ENCODE measurements at regions not wholly inside any gene's neighbourhood (a gene's known extent, or its start where the extent isn't known, plus 50 kb on each side); places are given as distances from the start of the nearest gene placed in this dataset.

- no peak for DNase-seq
Measured at GRCh38 chr14:36083317-36083716, 93.2 kb downstream of the PTCSC3 start.

- no peak for DNase-seq
Measured at GRCh38 chr14:36078080-36078479, 98.4 kb downstream of the PTCSC3 start.

- no peak for DNase-seq
Measured at GRCh38 chr14:36076197-36076596, 100.3 kb downstream of the PTCSC3 start.

GRCh38 chr14:36075203-36075602 lies 101.3 kb downstream of the PTCSC3 start:
- no peak for DNase-seq

GRCh38 chr14:36070720-36071043 lies 105.8 kb downstream of the PTCSC3 start:
- no peak for DNase-seq

GRCh38 chr14:36070031-36070719 lies 106.3 kb downstream of the PTCSC3 start:
- no peak for DNase-seq

- peak; percentile 3 for DNase-seq
Measured at GRCh38 chr14:36069535-36069900, 107.0 kb downstream of the PTCSC3 start.

GRCh38 chr14:36068777-36069534 lies 107.6 kb downstream of the PTCSC3 start:
- no peak for DNase-seq

- DNase-seq, result no peak
Measured at GRCh38 chr14:36067428-36068187, 108.9 kb downstream of the PTCSC3 start.

GRCh38 chr14:36066636-36067035 lies 109.9 kb downstream of the PTCSC3 start:
- DNase-seq, result no peak

GRCh38 chr14:36065831-36066230 lies 110.7 kb downstream of the PTCSC3 start:
- DNase-seq, result no peak

GRCh38 chr14:36059531-36059930 lies 117.0 kb downstream of the PTCSC3 start:
- DNase-seq, result no peak

GRCh38 chr14:36057452-36058116 lies 118.9 kb downstream of the PTCSC3 start:
- DNase-seq, result no peak

- DNase-seq, result no peak
Measured at GRCh38 chr14:36056845-36057244, 119.7 kb downstream of the PTCSC3 start.

- no peak for DNase-seq
Measured at GRCh38 chr14:36055681-36056225, 120.8 kb downstream of the PTCSC3 start.

- no peak for DNase-seq
Measured at GRCh38 chr14:36055052-36055378, 121.5 kb downstream of the PTCSC3 start.

GRCh38 chr14:36054353-36055051 lies 122.0 kb downstream of the PTCSC3 start:
- no peak for DNase-seq

GRCh38 chr14:36052681-36053080 lies 123.8 kb downstream of the PTCSC3 start:
- no peak for DNase-seq

- no peak for DNase-seq
Measured at GRCh38 chr14:36052063-36052462, 124.5 kb downstream of the PTCSC3 start.

- no peak for DNase-seq
Measured at GRCh38 chr14:36048667-36049066, 127.9 kb downstream of the PTCSC3 start.

- no peak for DNase-seq
Measured at GRCh38 chr14:36047912-36048311, 128.6 kb downstream of the PTCSC3 start.

GRCh38 chr14:36035675-36036074 lies 140.8 kb downstream of the PTCSC3 start:
- DNase-seq, result no peak

GRCh38 chr14:36028665-36029064 lies 147.9 kb downstream of the PTCSC3 start:
- DNase-seq, result no peak
